ENCODE measurements at regions not wholly inside any gene's neighbourhood (a gene's known extent, or its start where the extent isn't known, plus 50 kb on each side); places are given as distances from the start of the nearest gene placed in this dataset.

DNA sequence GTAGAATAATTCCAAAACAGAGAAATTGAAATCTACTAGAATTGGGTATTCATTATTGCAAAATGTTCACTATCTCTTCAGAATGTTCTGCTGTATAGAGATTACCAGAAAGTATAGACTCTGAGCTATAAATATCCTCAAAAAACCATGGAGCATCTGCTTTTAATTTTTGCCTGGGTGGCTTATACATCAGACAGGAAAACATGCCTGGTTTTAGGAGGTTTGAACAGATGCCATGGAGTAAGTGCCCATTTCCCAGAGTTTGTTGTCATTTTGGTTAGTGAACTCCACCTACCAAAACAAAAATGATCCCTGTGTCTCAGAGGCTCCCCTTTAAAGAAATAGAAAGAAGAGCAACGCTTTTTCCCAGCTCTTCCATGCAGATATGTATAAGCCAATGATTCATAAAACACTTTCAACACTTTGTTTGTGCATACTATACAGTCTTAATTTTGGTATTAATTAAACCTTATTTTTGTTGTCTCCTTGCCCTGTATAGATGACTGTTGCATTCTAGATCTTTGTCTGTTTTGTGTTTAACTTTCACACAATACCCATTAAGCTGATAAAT lies 68.7 kb downstream of the MEPE start:
- no peak overlapping the region for H3K4me3 ChIP-seq (ENCODE audit: low read depth, low read length)
- no peak for TF ChIP-seq CTCF (conservative IDR thresholded peaks at IDR 0.05; ENCODE audit: low read depth, low read length)
- no peak for DNase-seq (ENCODE audit: low read depth)

- TF ChIP-seq CTCF (conservative IDR thresholded peaks at IDR 0.05; ENCODE audit: low read depth, low read length), result no peak
- H3K4me3 ChIP-seq (ENCODE audit: low read depth, low read length), result no peak overlapping the region
- no peak for DNase-seq (ENCODE audit: low read depth)
Measured at GRCh38 chr4:87904639-87905160, 70.8 kb upstream of the SPP1 start.

DNA sequence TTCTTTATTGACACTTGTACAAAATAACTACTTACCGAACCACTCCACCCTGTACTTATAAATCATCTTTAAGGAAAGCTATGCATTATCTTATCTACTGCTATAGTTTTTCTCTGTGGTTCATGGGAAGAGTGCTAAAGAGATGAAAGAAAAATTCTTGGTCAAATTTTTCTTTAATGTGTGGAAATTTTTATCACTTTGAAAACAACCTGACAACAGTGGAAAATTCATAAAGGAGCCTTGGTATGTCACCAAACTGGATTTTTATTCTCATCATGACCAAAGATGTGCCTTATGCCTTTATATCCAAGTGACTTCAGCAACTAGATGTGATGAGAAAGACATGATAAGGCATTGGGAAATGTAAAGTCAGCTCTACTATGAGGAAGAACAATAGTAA lies 67.2 kb upstream of the SPP1 start:
- TF ChIP-seq CTCF (conservative IDR thresholded peaks at IDR 0.05; ENCODE audit: low read depth, low read length), result no peak
- H3K4me3 ChIP-seq (ENCODE audit: low read depth, low read length), result no peak overlapping the region
- DNase-seq (ENCODE audit: low read depth), result no peak

- H3K4me3 ChIP-seq (ENCODE audit: low read depth, low read length), result no peak overlapping the region
- no peak for TF ChIP-seq CTCF (conservative IDR thresholded peaks at IDR 0.05; ENCODE audit: low read depth, low read length)
- DNase-seq (ENCODE audit: low read depth), result no peak
Measured at GRCh38 chr4:87910795-87911194, 64.7 kb upstream of the SPP1 start.

DNA sequence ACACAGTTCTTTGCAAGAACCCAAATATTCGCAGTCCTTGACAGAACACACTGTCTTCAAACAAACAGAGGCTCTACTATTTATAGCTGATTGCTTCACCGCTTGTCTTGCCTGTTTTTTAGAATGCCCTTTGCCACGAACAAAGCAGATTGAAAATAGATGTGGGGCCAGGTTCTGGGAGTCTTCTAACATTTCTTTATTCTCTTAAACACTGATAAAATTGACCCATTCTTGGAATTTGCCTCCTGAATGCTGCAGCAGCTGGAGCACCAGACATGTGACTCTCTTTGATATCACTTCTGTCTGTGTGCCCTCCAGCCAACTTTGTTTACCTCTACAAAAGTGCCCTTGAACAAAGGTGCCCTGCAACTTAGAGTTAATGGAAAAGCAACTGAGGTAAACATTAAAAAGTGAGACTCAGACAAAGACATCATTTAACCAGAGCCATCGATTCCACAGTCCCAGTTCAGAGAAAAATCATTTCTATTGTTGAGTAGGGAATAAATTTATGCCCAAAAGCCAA lies 64.2 kb upstream of the SPP1 start:
- no peak overlapping the region for H3K4me3 ChIP-seq (ENCODE audit: low read depth, low read length)
- TF ChIP-seq CTCF (conservative IDR thresholded peaks at IDR 0.05; ENCODE audit: low read depth, low read length), result no peak
- DNase-seq (ENCODE audit: low read depth), result no peak

GRCh38 chr4:87912164-87913004 lies 63.1 kb upstream of the SPP1 start:
- H3K4me3 ChIP-seq (ENCODE audit: low read depth, low read length), result peak overlapping the region; percentile 15
- DNase-seq (ENCODE audit: low read depth), result no peak
- no peak for TF ChIP-seq CTCF (conservative IDR thresholded peaks at IDR 0.05; ENCODE audit: low read depth, low read length)

Measured in epithelial cell of proximal tubule (primary cell).